ENCODE measurements at regions not wholly inside any gene's neighbourhood (a gene's known extent, or its start where the extent isn't known, plus 50 kb on each side); places are given as distances from the start of the nearest gene placed in this dataset.

DNA sequence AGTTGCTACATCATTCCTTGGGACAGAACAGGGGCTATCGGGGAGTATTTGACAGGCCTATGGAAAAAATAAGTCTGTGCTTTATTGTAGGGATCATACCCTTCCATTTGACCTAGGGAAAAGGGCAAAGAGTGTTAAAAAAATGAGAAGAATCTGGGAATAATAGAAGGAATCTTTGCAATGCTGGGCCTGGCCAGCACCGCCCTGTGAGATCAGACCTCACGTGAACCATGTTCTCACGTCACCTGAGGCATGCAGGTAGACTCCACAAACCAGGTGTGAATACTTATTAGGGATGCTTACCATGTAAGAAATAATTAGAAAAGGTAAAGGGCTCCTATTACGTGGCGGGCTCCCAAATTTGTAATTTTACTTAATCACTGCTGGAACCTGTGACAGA lies 177.5 kb upstream of the GATA6 start:
- DNase-seq (ENCODE audit: extremely low read depth in 1 of 2, low read depth in 1 of 2): no peak

DNA sequence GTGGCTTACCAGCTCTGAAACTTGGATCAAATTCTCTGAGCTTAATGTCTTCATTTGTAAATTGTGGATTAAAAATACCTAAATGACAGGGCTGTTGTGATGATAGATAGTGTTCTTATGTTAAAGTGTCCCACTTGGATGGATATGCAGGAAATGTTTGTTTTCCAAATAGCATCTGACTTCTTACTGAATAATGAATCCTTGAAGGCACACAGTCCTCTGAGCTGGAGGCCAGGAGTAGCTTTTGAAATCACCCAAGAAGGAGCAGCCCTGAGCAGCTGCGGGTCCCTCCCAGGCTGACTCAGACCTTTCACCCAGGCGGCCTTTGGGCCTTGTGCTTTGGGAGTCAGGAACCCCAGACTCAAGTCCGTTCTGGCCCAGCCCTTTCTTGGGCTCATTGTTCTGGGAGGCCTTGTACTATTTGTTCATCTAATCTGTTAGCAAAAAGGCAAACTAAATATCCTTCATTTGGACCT lies 173.0 kb upstream of the GATA6 start:
- DNase-seq (ENCODE audit: extremely low read depth in 1 of 2, low read depth in 1 of 2): no peak

DNA sequence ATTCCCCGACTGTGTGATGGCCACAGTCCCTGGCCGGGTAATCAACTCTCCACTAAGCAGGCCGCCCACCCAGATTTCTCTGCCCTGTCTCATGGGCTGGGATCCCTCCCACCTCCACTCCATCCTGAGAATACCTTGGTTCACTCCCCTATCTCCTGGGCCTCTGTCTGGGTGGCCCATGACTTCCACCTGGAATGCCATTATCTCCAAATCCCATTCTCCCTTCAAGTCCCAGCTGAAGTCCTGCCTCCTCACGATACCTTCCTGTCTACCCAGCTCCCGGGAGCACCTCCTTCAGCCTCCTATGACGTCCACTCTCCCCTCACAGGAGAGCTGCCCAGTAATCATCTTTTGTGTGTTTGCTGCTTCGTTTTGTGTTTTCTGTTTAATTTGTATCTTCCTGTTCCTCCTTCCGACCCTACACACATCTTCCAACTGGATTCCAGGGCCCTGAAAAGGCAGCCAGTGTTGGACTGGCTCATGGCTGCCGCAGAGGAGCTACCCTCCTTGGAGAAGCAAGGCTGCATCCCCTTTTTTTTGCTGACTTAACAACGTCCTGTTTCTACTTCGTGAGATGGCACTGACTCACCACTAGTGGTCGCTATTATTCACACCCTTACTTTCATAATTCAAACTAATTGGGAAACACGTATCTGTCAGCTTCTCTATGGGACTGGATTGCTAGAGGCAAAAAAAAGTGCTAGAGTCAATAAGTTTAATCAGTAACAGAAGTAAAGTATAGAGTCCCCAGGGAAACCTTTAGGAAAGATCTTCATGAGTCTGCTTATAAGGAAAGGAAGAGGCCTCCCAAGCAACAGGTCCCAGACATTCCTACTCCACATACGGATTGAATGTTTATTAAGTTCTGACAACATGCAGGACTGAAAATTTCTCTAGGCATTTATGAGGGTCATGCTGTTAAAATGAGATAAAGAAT lies 171.9 kb upstream of the GATA6 start:
- DNase-seq (ENCODE audit: extremely low read depth in 1 of 2, low read depth in 1 of 2): no peak

DNA sequence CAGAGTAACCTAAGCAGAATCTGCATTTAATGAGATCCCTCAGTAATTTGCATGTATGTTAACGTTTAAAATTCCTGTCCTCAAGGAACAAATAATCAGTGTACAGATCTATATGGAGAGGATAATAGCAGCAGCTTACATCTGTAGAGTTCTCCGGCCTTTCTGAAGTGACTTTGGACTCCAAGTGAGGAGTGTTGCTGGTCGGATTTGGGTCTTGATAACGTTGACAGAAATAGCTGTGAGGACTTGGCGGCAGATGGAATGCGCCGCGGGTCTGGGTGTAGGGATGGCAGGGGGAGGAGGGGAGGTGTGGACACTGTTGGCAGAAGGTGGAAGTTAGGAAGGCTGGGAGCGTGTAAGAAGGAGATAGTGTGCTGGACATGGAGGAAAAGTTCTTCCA lies 170.9 kb upstream of the GATA6 start:
- no peak for DNase-seq (ENCODE audit: extremely low read depth in 1 of 2, low read depth in 1 of 2)

DNA sequence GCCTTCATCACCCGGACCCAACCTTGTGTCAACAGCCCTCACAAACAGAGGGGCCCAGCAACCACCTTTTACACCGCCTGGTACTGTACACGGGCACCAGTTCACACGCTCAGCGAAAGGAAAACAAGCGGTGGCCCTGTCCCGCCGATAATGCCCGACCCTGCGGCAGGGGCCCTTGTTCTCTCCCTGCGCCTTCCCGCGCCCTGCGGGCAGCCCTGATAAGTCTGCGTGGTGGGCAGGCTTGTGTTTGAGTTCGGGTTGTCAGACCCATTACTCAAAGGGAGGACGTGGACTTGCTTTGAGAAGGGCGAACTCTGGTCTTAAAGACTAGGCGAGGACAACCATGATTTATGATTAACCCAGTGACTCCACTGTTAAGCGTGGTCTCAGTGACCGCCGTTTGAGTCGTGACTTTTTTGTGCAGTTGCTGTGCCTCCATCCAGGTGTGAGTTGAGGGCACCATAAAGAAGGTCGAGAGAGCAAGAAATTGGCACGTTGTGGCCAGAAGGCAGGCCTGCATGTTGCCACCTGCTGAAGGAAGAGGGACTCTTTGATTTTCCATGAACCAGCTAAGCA lies 167.4 kb upstream of the GATA6 start:
- no peak for DNase-seq (ENCODE audit: extremely low read depth in 1 of 2, low read depth in 1 of 2)

DNA sequence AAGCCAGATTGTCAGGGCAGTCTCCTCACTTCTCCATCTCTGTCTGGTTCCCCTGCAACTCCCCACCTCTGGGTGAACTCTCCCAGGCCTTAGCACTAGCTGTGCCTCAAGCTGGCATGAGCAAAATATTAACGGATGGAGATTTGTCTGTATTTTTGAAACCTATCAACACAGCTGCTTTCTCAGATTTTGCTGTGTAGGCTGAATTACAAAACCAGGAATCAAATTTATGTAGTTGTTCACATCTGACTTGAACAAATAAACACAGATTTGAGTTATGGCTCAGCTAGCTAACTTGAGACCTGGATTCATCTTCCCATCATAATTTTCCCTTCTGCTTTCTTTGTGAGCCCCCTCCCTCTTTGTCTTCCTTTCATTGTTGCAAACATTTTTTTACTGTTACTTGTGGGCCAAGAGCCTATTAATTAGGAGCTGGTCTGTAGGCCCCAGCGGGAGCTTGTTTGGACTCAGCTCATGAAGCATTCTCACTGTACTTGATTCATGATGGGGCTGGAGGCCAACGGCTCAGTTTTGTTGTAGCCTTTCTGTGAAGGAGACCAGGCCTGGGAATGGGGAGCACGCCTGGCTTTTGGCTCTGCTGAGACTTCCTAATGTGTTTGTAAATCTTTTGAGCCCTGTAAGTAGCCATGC lies 164.1 kb upstream of the GATA6 start:
- DNase-seq (ENCODE audit: extremely low read depth in 1 of 2, low read depth in 1 of 2): no peak

DNA sequence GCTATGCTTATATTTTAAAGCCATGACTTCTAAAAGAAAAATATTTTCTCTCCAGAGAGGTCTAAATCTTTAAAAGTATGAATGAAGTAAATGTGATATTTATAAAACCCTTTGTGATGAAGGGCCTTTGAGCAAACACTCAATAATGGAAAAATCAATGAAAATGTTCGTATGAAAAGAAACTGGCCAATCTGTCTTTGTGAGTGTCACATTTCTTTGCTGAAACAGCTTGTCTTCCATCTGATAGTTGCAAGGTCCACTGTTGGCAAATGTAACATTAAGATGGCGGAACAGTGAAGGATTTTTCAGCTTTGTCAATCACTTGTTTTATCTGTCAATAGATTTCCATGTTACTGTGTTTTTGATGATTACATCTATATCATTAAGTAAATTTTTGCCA lies 162.9 kb upstream of the GATA6 start:
- DNase-seq (ENCODE audit: extremely low read depth in 1 of 2, low read depth in 1 of 2): no peak

DNA sequence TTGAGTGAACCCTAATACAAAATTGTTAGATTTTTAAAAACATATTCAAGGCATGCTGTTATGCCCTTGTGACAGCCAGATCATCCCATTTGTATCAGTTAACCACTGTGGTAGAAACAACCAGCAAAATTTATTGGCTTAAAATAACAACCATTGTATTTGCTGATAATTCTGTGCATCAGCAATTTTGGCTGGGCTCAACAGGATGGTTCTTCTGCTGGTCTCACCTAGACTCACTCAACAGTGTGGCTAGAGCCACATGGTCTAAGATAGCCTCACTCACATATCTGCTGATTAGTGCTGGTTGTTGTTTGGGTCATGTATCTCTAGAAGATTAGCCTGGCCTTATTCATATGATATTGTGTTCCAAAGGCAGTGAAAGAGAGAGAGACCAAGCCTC lies 160.1 kb upstream of the GATA6 start:
- DNase-seq (ENCODE audit: extremely low read depth in 1 of 2, low read depth in 1 of 2): no peak

DNA sequence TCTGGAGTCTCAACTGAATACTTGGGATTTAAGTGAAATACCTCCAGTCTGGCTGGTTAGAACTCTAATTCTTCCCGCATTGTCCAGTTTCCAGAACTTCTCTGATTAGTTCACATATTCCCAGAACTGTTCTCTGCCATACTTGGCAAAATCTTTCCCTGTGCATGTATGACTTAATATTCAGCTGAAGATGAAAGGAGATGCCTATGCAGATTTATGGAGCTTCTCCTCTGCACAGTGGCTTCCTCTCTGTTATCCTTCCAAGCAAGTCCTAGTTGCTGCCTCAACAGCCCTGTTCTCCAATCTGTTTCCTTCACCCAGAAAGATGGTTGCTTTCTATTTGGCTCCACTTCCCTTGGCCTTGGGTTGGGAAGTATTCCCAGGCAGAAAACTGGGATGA lies 155.4 kb upstream of the GATA6 start:
- no peak for DNase-seq (ENCODE audit: extremely low read depth in 1 of 2, low read depth in 1 of 2)

DNA sequence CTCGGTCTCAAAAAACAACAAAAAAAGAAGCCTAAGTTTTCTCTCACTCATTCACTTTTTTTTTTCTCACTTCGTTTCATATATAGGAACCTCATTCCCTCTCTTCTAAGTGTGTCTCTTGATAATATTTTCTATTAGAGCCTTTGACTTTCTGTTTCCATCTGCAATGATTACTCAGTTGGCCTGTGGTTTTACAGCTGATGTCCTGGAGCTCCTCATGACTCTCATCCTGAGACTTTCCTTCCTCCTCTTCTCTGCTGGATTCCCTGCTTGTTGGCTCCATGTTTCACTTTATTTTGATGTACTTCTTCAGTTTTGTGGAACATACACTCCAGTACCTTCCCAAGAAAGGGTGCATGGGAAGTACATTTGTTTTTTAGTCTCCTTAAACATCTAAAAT lies 154.2 kb upstream of the GATA6 start:
- no peak for DNase-seq (ENCODE audit: extremely low read depth in 1 of 2, low read depth in 1 of 2)

DNA sequence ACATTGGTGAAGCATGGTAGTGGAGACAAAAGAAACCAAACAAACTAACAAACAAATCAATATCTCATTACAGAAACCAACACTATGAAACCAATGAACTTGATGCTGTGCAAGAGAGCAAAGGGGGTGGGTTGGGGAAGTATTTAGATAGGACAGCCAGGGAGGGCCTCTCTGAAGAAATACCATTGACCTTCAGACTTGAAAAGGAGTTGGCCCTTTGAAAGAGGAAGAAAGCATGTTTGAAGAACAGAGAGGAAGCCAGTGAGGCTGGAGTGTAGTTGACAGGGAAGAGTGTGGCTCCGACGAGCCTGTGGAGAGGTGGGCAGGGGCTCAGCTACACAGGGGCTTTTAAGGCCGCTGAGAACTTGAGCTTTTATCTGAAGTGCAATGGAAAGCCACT lies 151.0 kb upstream of the GATA6 start:
- no peak for DNase-seq (ENCODE audit: extremely low read depth in 1 of 2, low read depth in 1 of 2)

DNA sequence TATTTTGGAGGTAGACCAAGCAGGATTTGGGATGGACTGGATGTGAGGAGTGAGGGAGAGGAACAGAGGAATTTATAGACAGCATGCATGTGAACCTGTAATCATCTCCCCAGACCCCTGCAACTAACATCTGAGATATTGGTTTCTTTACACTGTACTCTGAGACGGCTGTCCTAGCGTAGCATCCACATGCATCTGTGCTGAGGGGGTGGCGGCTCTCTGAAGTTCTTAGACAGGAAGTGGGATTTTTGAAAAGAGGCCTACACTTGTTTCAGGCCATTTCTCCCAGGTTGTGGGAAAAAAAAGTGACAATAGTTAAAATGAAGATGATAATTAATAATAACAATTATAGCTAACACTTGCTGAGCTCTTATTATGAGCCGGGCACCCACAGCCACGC lies 150.2 kb upstream of the GATA6 start:
- DNase-seq (ENCODE audit: extremely low read depth in 1 of 2, low read depth in 1 of 2): no peak

DNA sequence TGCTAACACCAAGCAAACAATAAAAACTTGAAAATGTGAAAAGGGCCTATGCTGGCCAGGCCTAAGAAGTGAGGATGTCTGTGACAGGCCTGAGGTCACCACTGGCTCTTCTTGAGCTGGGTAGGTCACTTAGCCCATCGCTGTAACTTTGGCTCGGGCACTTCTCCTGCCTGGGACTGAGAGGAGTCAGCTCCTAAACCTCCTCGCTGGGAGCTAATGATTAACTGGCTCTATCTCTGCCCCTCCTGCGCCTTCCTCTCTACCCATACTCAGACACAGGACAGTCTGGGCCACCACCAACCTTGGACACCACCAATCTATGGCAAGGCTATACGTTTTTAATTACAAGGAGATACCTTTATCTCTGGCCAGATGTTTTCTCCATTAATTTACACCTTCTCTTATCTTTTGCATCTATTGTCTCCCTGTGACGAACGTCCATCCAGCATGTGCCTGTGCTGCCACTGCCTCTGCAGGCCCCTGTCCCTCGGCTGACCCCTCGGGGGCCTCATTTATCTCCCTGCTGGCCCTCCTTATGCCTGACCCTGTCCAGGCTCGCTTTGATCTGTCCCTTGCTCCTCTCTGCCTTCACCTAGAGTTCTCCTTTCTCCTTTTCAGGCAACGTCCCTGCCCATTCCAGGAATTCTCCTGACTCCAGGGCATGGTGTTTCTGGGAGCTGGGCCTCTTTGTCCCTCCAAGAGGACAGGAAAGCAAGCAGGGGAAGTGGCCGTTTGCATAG lies 149.1 kb upstream of the GATA6 start:
- no peak for DNase-seq (ENCODE audit: extremely low read depth in 1 of 2, low read depth in 1 of 2)

DNA sequence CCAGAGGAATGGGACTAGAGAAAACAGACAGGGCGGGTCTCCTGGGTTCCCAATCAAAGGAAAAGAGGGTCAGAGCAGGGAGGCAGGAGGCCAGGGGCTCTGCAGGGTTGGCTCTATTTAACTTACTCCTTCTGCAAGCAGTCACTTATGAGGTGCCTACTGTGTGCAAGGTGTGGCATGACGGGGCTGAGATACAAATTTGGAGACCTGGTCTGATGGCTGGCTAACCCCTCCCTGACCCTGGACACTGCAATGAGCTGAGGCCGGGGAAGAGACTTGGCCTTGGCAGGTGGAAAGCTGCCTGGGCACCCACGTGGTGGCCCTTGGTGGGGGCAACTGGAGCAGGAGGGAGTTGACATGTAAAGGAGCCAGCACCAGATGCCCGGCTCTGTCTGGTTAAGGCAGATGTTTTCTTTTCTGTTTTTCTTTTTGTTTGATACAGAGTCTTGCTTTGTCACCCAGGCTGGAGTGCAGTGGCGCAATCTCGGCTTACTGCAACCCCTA lies 148.5 kb upstream of the GATA6 start:
- no peak for DNase-seq (ENCODE audit: extremely low read depth in 1 of 2, low read depth in 1 of 2)

DNA sequence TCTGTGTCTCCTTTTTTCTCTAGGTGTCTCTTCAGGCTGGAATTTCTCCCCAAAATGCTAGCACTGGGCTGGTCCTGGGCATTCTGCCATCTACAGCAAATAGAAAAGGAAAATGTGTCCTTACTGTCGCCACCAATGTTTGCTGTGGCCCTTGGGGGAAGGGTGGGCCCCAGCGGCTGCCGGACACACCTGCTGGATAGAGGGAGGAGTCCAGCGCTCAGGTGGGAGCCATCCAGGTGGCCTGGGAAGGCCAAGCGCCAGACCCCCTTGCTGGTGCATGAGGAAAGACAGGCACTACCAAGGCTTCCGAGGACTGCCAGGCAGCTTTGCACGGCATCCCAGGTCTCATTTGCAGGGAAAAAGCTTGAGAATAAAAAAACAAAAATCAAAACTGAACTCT lies 147.7 kb upstream of the GATA6 start:
- no peak for DNase-seq (ENCODE audit: extremely low read depth in 1 of 2, low read depth in 1 of 2)

DNA sequence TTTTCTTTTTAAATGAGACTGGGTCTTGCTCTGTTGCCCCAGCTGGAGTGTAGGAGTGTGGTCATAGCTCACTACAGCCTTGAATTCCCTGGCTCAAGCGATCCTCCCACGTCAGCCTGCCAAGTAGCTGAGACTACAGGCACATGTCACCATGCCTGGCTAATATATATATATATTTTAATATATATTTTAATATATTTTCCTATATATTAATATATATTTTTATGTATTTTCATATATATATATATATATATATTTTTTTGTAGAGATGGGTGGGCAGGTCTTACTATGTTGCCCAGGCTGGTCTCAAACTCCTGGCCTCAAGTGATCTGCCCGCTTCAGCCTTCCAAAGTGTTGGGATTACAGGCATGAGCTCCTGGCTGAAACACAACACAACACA lies 144.5 kb upstream of the GATA6 start:
- no peak for DNase-seq (ENCODE audit: extremely low read depth in 1 of 2, low read depth in 1 of 2)

DNA sequence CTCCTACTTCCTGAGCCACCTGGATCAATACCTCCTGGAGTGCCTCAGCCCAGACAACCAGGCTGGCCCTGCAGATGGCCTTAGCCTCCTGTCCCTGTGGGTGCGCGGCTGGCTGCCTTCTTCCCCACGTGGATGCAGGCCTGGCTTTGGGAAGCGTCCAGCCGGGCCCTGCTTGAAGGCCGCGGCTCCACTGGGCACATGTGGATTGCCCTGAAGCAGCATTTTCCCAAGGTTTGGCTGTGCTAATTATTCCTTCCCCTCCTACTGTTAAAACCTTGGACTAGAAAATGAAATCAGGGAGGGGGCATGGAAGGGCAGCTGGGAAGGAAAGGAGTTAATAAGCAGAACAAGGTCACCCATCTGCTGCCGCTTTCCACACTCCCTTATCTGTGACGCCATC lies 143.0 kb upstream of the GATA6 start:
- no peak for DNase-seq (ENCODE audit: extremely low read depth in 1 of 2, low read depth in 1 of 2)

DNA sequence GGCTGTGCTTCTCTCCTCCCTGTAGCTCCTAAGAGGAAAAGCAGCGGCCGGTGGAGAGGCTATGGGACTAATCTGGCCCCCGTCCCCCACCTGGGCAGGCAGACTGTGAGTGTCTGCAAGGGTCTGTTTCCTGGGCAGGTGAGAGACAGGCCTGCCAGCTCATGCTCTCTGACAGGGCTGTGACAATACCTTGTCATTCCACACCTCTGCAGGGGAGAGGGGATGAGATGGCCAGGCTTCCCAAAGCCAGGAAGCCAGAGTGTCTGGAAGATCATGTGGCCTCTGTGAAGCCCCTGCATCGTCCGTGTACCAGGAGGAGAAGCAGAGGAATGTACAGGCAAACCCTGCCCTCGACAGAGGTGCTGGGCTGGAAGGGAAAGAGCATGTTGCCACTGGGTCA lies 142.5 kb upstream of the GATA6 start:
- no peak for DNase-seq (ENCODE audit: extremely low read depth in 1 of 2, low read depth in 1 of 2)

DNA sequence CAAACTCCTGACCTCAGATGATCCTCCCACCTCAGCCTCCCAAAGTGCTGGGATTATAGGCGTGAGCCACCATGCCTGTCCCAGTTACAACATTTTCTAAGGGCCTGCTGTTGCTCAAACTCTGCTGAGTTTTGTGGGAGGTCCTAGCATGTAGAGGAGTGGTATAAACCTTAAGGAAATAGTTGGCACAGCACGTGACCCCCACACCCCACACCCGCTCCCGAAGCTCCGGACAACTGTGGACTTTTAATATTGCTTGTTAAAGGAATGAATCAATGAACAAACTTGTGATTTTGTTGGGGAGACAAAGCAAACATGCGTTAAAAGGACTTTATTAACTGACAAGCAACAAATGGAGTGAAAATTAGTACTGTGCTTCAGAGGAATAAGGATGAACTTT lies 137.8 kb upstream of the GATA6 start:
- no peak for DNase-seq (ENCODE audit: extremely low read depth in 1 of 2, low read depth in 1 of 2)

DNA sequence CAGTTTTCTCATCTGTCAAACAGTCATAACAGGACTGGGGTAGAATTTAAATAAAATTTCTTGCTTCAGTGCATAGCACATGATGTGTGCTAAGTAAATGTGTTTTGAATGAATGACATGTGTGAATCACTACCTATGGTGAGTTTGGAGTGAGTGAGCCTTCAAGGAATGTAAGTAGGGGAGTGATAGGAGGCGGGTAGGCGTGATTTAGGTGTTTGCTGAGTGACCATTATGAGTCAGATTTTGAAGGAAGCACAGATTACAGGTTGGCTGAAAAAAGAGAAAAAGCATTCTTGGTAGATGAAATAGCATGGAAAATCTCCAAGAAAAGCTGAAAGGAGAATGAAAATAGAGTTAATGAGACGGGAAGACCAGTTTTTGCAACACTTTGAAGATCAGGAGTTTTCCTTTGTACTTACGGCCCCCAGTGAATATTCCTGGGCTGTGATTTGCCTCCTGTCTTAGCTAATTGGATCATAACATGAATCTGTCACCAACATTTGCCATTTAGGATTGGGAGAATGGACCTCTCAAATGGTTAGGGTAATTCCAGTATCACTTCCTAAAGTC lies 136.9 kb upstream of the GATA6 start:
- no peak for DNase-seq (ENCODE audit: extremely low read depth in 1 of 2, low read depth in 1 of 2)

DNA sequence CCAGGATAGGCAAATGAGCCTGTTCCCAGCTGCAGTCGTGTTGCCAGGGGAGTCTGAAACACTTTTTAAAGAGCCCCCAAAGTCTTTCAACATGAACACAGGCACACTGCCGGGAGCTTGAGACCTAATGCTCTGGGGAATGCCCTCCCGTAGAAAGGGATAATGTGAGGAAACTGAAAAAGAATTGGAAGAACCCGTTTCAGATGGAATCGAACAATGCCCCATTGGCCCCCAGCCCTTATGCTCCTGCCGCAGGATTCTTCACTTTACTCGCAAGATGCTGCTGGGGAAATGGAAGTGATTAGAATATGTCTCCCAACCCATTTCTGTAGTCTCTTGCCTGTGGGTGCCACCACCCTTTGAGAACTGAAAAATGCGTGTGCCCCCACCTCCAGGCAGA lies 136.3 kb upstream of the GATA6 start:
- DNase-seq (ENCODE audit: extremely low read depth in 1 of 2, low read depth in 1 of 2): no peak

Measured in stimulated activated CD8-positive, alpha-beta memory T cell treated with anti-CD3 and anti-CD28 coated beads, Interleukin-7, amount 100 ng/mL, for 48 hours (primary cell).